Astrocyte (in vitro differentiated cells and primary cell): ENCODE measurements at regions not wholly inside any gene's neighbourhood (a gene's known extent, or its start where the extent isn't known, plus 50 kb on each side); places are given as distances from the start of the nearest gene placed in this dataset.

Experiments used
- DNase-seq: peaks from one replicate; pipeline ENCODE4 v3.0.0-alpha.2; 2010; ENCODE audit warnings: low read depth
- FAIRE-seq: peaks from 2 replicates; lab custom pipeline; 2011; peaks lifted over from hg19 to GRCh38; lab: Jason Lieb, UNC
- H2AFZ ChIP-seq: 2 replicates; pipeline ENCODE4 v1.6.0; 2012; ENCODE audit warnings: low read depth, low read length, inconsistent platforms
- H3K27ac ChIP-seq: 2 replicates; pipeline ENCODE4 v1.5.1; 2011; ENCODE audit warnings: low read depth, low read length, inconsistent platforms
- H3K27me3 ChIP-seq: 2 replicates; pipeline ENCODE4 v1.6.0; 2011; ENCODE audit warnings: low read length, inconsistent platforms; ENCODE audit not compliant: insufficient read depth
- H3K36me3 ChIP-seq: 2 replicates; pipeline ENCODE4 v1.5.1; 2011; ENCODE audit warnings: low read length, inconsistent platforms; ENCODE audit not compliant: insufficient read depth
- H3K4me1 ChIP-seq: 2 replicates; pipeline ENCODE4 v1.5.1; 2011; ENCODE audit warnings: low read length, inconsistent platforms; ENCODE audit not compliant: insufficient read depth
- H3K4me2 ChIP-seq: 2 replicates; pipeline ENCODE4 v1.6.0; 2012; ENCODE audit warnings: low read length, inconsistent platforms
- H3K4me3 ChIP-seq: 2 replicates; pipeline ENCODE4 v1.5.1; 2011; ENCODE audit warnings: low read depth, mild to moderate bottlenecking, low read length, inconsistent platforms; ENCODE audit not compliant: insufficient read depth
- H3K79me2 ChIP-seq: 2 replicates; pipeline ENCODE4 v1.6.0; 2012; ENCODE audit warnings: mild to moderate bottlenecking, low read length, inconsistent platforms; ENCODE audit not compliant: insufficient read depth
- H3K9ac ChIP-seq: 2 replicates; pipeline ENCODE4 v1.6.0; 2012; ENCODE audit warnings: mild to moderate bottlenecking, low read length, inconsistent platforms
- H3K9me3 ChIP-seq: 2 replicates; pipeline ENCODE4 v1.5.1; 2012; ENCODE audit warnings: low read depth, mild to moderate bottlenecking, low read length, inconsistent platforms; ENCODE audit not compliant: insufficient read depth
- H4K20me1 ChIP-seq: 2 replicates; pipeline ENCODE4 v1.6.0; 2012; ENCODE audit warnings: low read length, inconsistent platforms; ENCODE audit not compliant: insufficient read depth
- H3K27ac Mint-ChIP-seq: one replicate; pipeline ENCODE4 v1.8.0; 2021; ENCODE audit warnings: mild to moderate bottlenecking, mixed read lengths; ENCODE audit not compliant: unreplicated experiment
- H3K27me3 Mint-ChIP-seq: one replicate; pipeline ENCODE4 v1.8.0; 2021; ENCODE audit warnings: low read depth, mixed read lengths; ENCODE audit not compliant: unreplicated experiment
- H3K36me3 Mint-ChIP-seq: one replicate; pipeline ENCODE4 v1.8.0; 2021; ENCODE audit warnings: low read depth, mixed read lengths; ENCODE audit not compliant: unreplicated experiment
- H3K4me1 Mint-ChIP-seq: one replicate; pipeline ENCODE4 v1.8.0; 2021; ENCODE audit warnings: low read depth, mixed read lengths; ENCODE audit not compliant: unreplicated experiment
- H3K4me3 Mint-ChIP-seq: one replicate; pipeline ENCODE4 v1.8.0; 2021; ENCODE audit warnings: mild to moderate bottlenecking, moderate library complexity, mixed read lengths; ENCODE audit not compliant: unreplicated experiment
- H3K9me3 Mint-ChIP-seq: one replicate; pipeline ENCODE4 v1.8.0; 2021; ENCODE audit warnings: mild to moderate bottlenecking, mixed read lengths; ENCODE audit not compliant: unreplicated experiment
- EZH2 ChIP-seq: IDR thresholded peaks from 2 replicates; pipeline ENCODE4 v1.6.1; 2012; ENCODE audit warnings: mild to moderate bottlenecking, low read length, inconsistent platforms; ENCODE audit not compliant: insufficient read depth
- TF ChIP-seq, protein P1 (sequence below): IDR thresholded peaks from 2 replicates; pipeline ENCODE4 v1.5.1; 2011; ENCODE audit warnings: low read depth, mild to moderate bottlenecking, inconsistent platforms, low read length, moderate library complexity; ENCODE audit not compliant: insufficient read depth

- H3K4me3 ChIP-seq: no peak overlapping the region
- no peaks in the 10 kb centered on the region for H3K4me1 ChIP-seq
- no peaks in the 10 kb centered on the region for H3K27me3 Mint-ChIP-seq
- no peaks in the 10 kb centered on the region for H3K36me3 ChIP-seq
- FAIRE-seq (no peak), DNase-seq (no peak)
- no peak overlapping the region for H3K4me3 Mint-ChIP-seq
- no peaks in the 10 kb centered on the region for H4K20me1 ChIP-seq
- no peak overlapping the region for H3K9ac ChIP-seq
- H3K4me2 ChIP-seq: no peak overlapping the region
- H3K9me3 ChIP-seq: no peaks in the 10 kb centered on the region
- no peaks in the 10 kb centered on the region for H3K79me2 ChIP-seq
- no peak for TF ChIP-seq EZH2
- TF ChIP-seq, protein P1, sequence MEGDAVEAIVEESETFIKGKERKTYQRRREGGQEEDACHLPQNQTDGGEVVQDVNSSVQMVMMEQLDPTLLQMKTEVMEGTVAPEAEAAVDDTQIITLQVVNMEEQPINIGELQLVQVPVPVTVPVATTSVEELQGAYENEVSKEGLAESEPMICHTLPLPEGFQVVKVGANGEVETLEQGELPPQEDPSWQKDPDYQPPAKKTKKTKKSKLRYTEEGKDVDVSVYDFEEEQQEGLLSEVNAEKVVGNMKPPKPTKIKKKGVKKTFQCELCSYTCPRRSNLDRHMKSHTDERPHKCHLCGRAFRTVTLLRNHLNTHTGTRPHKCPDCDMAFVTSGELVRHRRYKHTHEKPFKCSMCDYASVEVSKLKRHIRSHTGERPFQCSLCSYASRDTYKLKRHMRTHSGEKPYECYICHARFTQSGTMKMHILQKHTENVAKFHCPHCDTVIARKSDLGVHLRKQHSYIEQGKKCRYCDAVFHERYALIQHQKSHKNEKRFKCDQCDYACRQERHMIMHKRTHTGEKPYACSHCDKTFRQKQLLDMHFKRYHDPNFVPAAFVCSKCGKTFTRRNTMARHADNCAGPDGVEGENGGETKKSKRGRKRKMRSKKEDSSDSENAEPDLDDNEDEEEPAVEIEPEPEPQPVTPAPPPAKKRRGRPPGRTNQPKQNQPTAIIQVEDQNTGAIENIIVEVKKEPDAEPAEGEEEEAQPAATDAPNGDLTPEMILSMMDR: no peak
- H3K27me3 ChIP-seq: no peaks in the 10 kb centered on the region
- H3K27ac Mint-ChIP-seq: no peak overlapping the region
- H3K4me1 Mint-ChIP-seq: peaks cover 2% of the 10 kb centered on the region
- H2AFZ ChIP-seq: no peak overlapping the region
- no peaks in the 10 kb centered on the region for H3K9me3 Mint-ChIP-seq
- H3K27ac ChIP-seq: no peak overlapping the region
- no peaks in the 10 kb centered on the region for H3K36me3 Mint-ChIP-seq
Measured at GRCh38 chr12:78328524-78328923, 497.8 kb downstream of the NAV3 start.

- H3K9ac ChIP-seq: no peak overlapping the region
- H3K4me2 ChIP-seq: no peak overlapping the region
- H3K27ac ChIP-seq: no peak overlapping the region
- no peak for DNase-seq
- no peaks in the 10 kb centered on the region for H3K36me3 ChIP-seq
- H2AFZ ChIP-seq: no peak overlapping the region
- no peaks in the 10 kb centered on the region for H3K4me1 ChIP-seq
- no peak overlapping the region for H3K4me3 Mint-ChIP-seq
- no peak for FAIRE-seq
- no peak overlapping the region for H3K27ac Mint-ChIP-seq
- TF ChIP-seq, protein P1: no peak
- no peak for TF ChIP-seq EZH2
- no peak overlapping the region for H3K4me3 ChIP-seq
- no peaks in the 10 kb centered on the region for H3K79me2 ChIP-seq
- peaks cover 2% of the 10 kb centered on the region for H3K4me1 Mint-ChIP-seq
- H3K27me3 Mint-ChIP-seq: no peaks in the 10 kb centered on the region
- no peaks in the 10 kb centered on the region for H4K20me1 ChIP-seq
- H3K36me3 Mint-ChIP-seq: no peaks in the 10 kb centered on the region
- no peaks in the 10 kb centered on the region for H3K9me3 Mint-ChIP-seq
- no peaks in the 10 kb centered on the region for H3K9me3 ChIP-seq
- H3K27me3 ChIP-seq: no peaks in the 10 kb centered on the region
Measured at GRCh38 chr12:78330131-78330530, 499.4 kb downstream of the NAV3 start.

DNA sequence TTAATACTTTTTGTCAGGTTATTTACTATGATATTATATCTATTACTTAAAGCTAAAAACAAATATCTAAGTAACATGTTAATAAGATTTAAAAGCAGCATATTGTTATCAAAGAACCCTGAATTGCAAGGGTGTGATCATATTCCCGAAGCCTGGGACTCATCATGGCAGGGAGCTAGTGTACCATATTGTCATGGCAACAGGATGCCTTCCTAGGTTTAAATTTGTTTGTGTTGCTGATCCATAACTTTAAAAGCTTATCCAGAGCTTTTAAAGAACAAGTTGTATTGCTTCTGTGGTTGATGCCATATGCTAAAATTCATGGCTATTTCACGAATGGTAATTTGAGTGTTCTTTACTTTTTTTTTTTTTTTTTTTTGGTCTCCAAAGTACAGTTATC lies 500.5 kb downstream of the NAV3 start:
- Mint-ChIP-seq H3K9me3 (no peaks in the 10 kb centered on the region), H3K4me3 (no peak overlapping the region), H3K36me3 (no peaks in the 10 kb centered on the region), H3K27ac (no peak overlapping the region), H3K27me3 (no peaks in the 10 kb centered on the region), H3K4me1 (peaks cover 2% of the 10 kb centered on the region)
- H3K27me3 ChIP-seq: no peaks in the 10 kb centered on the region
- TF ChIP-seq, protein P1: no peak
- TF ChIP-seq EZH2: no peak
- H3K4me2 ChIP-seq: no peak overlapping the region
- no peaks in the 10 kb centered on the region for H3K4me1 ChIP-seq
- H2AFZ ChIP-seq: no peak overlapping the region
- H3K9me3 ChIP-seq: no peaks in the 10 kb centered on the region
- no peak for FAIRE-seq
- DNase-seq: no peak
- H3K36me3 ChIP-seq: no peaks in the 10 kb centered on the region
- no peaks in the 10 kb centered on the region for H3K79me2 ChIP-seq
- H3K9ac ChIP-seq: no peak overlapping the region
- no peaks in the 10 kb centered on the region for H4K20me1 ChIP-seq
- no peak overlapping the region for H3K27ac ChIP-seq
- H3K4me3 ChIP-seq: no peak overlapping the region
